Large intestine (tissue), 3 donors: ENCODE measurements at regions not wholly inside any gene's neighbourhood (a gene's known extent, or its start where the extent isn't known, plus 50 kb on each side); places are given as distances from the start of the nearest gene placed in this dataset.
A peak's percentile ranks its signal among the peaks of the same experiment; 100 is the strongest.

ENCODE experiments used
- DNase-seq, 2 donors: peaks; one replicate each; pipeline versions ENCODE4 v3.0.0 to v3.0.0-alpha.2; 2013
- H3K27ac ChIP-seq: one replicate; pipeline ENCODE4 v1.5.1; 2013; ENCODE audit warnings: low read length
- H3K27me3 ChIP-seq: 2 replicates; pipeline ENCODE4 v1.6.1; 2013; ENCODE audit warnings: low read length; ENCODE audit not compliant: control insufficient read depth, insufficient read depth
- H3K36me3 ChIP-seq: 2 replicates; pipeline ENCODE4 v1.6.1; 2013; ENCODE audit warnings: low read length; ENCODE audit not compliant: control insufficient read depth, insufficient read depth
- H3K4me1 ChIP-seq: one replicate; pipeline ENCODE4 v1.6.1; 2013; ENCODE audit warnings: low read length; ENCODE audit not compliant: control insufficient read depth, insufficient read depth
- H3K4me3 ChIP-seq: one replicate; pipeline ENCODE4 v1.5.1; 2013; ENCODE audit warnings: low read length
- H3K9me3 ChIP-seq: one replicate; pipeline ENCODE4 v1.6.1; 2013; ENCODE audit warnings: mild to moderate bottlenecking, low read depth, low read length, moderate library complexity; ENCODE audit not compliant: control insufficient read depth
- whole genome bisulfite sequencing: methylation state at CpG from one replicate; pipeline ENCODE4 v1.1.5; 2013; ENCODE audit warnings: low lambda C conversion rate; ENCODE audit not compliant: insufficient coverage; 5-methylcytosine and 5-hydroxymethylcytosine counted together

- H3K4me1 ChIP-seq, result no peaks in the 10 kb centered on the region
- no peaks in the 10 kb centered on the region for H3K36me3 ChIP-seq
- H3K27me3 ChIP-seq, result no peaks in the 10 kb centered on the region
- no CpG with 5 or more reads among the region's 2 CpGs for WGBS
- H3K9me3 ChIP-seq, result peaks cover 3% of the 10 kb centered on the region
- H3K4me3 ChIP-seq, result no peak overlapping the region
- no peak for DNase-seq
- H3K27ac ChIP-seq, result no peak overlapping the region
These were observed 97.0 kb upstream of the FERD3L start for GRCh38 chr7:19242246-19242645.

- no peak overlapping the region for H3K27ac ChIP-seq
- H3K36me3 ChIP-seq, result no peaks in the 10 kb centered on the region
- no peaks in the 10 kb centered on the region for H3K4me1 ChIP-seq
- no peak for DNase-seq
- H3K4me3 ChIP-seq, result no peak overlapping the region
- 100% methylated on average over 1 of the region's 3 CpGs for WGBS
- no peaks in the 10 kb centered on the region for H3K9me3 ChIP-seq
- H3K27me3 ChIP-seq, result no peaks in the 10 kb centered on the region
These were observed 94.7 kb upstream of the FERD3L start for GRCh38 chr7:19239951-19240350.

DNA sequence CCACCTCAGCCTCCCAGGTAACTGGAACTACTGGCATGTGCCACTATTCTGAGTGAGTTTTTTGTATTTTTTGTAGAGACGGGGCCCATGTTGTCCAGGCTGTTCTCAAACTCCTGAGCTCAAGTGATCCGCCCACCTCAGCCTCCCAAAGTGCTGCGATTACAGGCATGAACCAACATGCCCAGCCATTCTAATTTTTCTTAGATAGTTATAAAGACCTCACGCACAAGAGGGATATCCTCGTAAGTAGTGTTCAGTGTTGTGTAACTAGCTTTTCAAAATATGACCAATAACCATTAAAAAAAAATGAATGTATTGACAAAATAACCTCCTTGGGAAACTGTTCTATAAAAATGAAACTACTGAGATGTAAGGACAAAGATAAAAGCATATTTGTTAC, 90.5 kb upstream of the FERD3L start:
- Histone ChIP-seq H3K4me3 (no peak overlapping the region), H3K27me3 (no peaks in the 10 kb centered on the region), H3K27ac (no peak overlapping the region), H3K36me3 (no peaks in the 10 kb centered on the region), H3K9me3 (no peaks in the 10 kb centered on the region), H3K4me1 (no peaks in the 10 kb centered on the region)
- 85% methylated on average over 2 of the region's 5 CpGs for WGBS
- DNase-seq, result no peak

DNA sequence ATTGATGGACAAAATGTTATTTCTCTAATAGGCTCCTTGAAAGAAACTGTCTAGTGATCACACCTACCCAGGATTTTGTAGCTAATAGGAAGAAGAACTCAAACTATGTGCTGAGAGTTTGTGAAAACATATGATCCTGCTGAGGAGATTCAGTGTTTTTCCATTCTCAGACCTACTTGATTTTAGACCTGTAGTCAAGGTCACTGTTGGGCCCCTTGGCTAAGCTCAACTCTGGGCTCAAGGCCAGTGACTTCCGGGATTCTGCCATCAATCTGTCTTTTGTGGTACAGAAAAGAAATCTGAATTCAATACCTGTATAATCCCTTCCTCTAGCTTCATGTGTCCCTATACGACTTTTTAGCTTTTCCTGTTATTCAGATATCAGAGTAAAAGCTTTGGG, 79.7 kb upstream of the FERD3L start:
- 60% methylated on average over 1 of the region's 2 CpGs for WGBS
- Histone ChIP-seq H3K4me1 (no peaks in the 10 kb centered on the region), H3K4me3 (no peak overlapping the region), H3K36me3 (no peaks in the 10 kb centered on the region), H3K9me3 (peaks cover 2% of the 10 kb centered on the region), H3K27ac (no peak overlapping the region), H3K27me3 (no peaks in the 10 kb centered on the region)
- no peak for DNase-seq

DNA sequence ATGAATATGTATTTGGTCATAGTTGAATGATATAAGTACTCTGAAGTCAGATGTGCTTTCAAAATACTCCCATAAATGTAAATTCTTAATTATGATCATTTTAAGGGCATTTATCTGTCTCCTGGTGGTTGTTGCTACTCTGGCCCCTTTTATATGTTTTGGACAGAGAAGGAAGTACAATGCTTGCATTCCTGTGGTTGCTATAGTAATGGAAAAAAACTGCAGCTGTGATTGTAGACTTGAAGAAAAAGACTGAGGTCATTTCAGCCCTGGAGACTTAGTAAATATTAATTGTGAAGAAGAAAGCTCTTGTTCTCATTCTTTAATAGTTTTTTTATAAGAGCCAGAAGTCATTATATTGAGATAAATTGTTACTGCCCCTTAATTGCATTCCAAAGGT, 70.2 kb upstream of the FERD3L start:
- Histone ChIP-seq H3K4me3 (no peak overlapping the region), H3K27ac (no peak overlapping the region), H3K27me3 (no peaks in the 10 kb centered on the region), H3K4me1 (no peaks in the 10 kb centered on the region), H3K9me3 (no peaks in the 10 kb centered on the region), H3K36me3 (no peaks in the 10 kb centered on the region)
- DNase-seq, result peak; percentile 3 to 5

- H3K27ac ChIP-seq, result no peak overlapping the region
- no peaks in the 10 kb centered on the region for H3K36me3 ChIP-seq
- WGBS, result 64% methylated on average over 6 of the region's 6 CpGs
- no peak overlapping the region for H3K4me3 ChIP-seq
- H3K9me3 ChIP-seq, result no peaks in the 10 kb centered on the region
- H3K27me3 ChIP-seq, result no peaks in the 10 kb centered on the region
- no peaks in the 10 kb centered on the region for H3K4me1 ChIP-seq
- DNase-seq, result no peak
These were observed 68.5 kb upstream of the FERD3L start for GRCh38 chr7:19213746-19214145.

GRCh38 chr7:19210893-19211413, 65.7 kb upstream of the FERD3L start:
- H3K4me3 ChIP-seq, result no peak overlapping the region
- no CpG with 5 or more reads among the region's 5 CpGs for WGBS
- no peak for DNase-seq
- no peaks in the 10 kb centered on the region for H3K4me1 ChIP-seq
- no peak overlapping the region for H3K27ac ChIP-seq
- H3K9me3 ChIP-seq, result no peaks in the 10 kb centered on the region
- H3K36me3 ChIP-seq, result no peaks in the 10 kb centered on the region
- no peaks in the 10 kb centered on the region for H3K27me3 ChIP-seq

- H3K27me3 ChIP-seq, result no peaks in the 10 kb centered on the region
- H3K36me3 ChIP-seq, result no peaks in the 10 kb centered on the region
- H3K9me3 ChIP-seq, result no peaks in the 10 kb centered on the region
- H3K4me3 ChIP-seq, result no peak overlapping the region
- no CpG with 5 or more reads among the region's 1 CpG for WGBS
- H3K27ac ChIP-seq, result no peak overlapping the region
- no peak for DNase-seq
- H3K4me1 ChIP-seq, result no peaks in the 10 kb centered on the region
These were observed 64.0 kb upstream of the FERD3L start for GRCh38 chr7:19209166-19209696.

DNA sequence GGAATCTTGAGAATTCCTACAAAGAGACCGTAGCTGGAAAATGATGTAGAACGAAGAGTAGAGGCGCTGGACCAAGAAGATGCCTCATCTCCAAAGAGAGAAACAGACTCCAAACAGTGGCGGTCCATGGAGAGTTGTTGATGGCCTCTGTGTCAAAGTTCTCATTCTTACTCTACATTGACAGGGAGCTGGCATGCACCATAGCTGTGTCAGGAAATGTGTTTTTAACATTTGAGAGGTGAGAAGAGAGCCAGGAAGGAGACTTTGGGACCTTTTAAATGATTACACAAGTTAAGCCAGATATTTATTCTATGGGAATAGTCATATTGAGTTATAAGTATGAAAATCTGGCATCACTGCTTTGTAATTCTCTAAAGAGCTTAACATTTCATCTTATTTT, 61.5 kb upstream of the FERD3L start:
- no peaks in the 10 kb centered on the region for H3K4me1 ChIP-seq
- DNase-seq, result no peak
- H3K36me3 ChIP-seq, result no peaks in the 10 kb centered on the region
- H3K9me3 ChIP-seq, result no peaks in the 10 kb centered on the region
- no peak overlapping the region for H3K4me3 ChIP-seq
- H3K27ac ChIP-seq, result no peak overlapping the region
- WGBS, result 80% methylated on average over 1 of the region's 4 CpGs
- no peaks in the 10 kb centered on the region for H3K27me3 ChIP-seq

GRCh38 chr7:19203686-19204085, 58.5 kb upstream of the FERD3L start:
- no peaks in the 10 kb centered on the region for H3K9me3 ChIP-seq
- no peak for DNase-seq
- no peak overlapping the region for H3K4me3 ChIP-seq
- 71% methylated on average over 3 of the region's 4 CpGs for WGBS
- no peaks in the 10 kb centered on the region for H3K36me3 ChIP-seq
- H3K27me3 ChIP-seq, result no peaks in the 10 kb centered on the region
- H3K27ac ChIP-seq, result no peak overlapping the region
- H3K4me1 ChIP-seq, result no peaks in the 10 kb centered on the region

GRCh38 chr7:19202599-19202998, 57.4 kb upstream of the FERD3L start:
- DNase-seq, result no peak
- Histone ChIP-seq H3K4me3 (no peak overlapping the region), H3K27ac (no peak overlapping the region), H3K4me1 (no peaks in the 10 kb centered on the region), H3K27me3 (no peaks in the 10 kb centered on the region), H3K9me3 (no peaks in the 10 kb centered on the region), H3K36me3 (no peaks in the 10 kb centered on the region)
- WGBS, result 80% methylated on average over 1 of the region's 2 CpGs
